Erythroblast (primary cell): ENCODE measurements at regions not wholly inside any gene's neighbourhood (a gene's known extent, or its start where the extent isn't known, plus 50 kb on each side); places are given as distances from the start of the nearest gene placed in this dataset.

ENCODE experiments used
- DNase-seq, 2 experiments: peaks; one replicate each; lab custom pipeline; 2025; lab: John Stamatoyannopoulos, UW
- GATA1 ChIP-seq: IDR thresholded peaks from 2 replicates; pipeline ENCODE4 v1.6.1; 2011; ENCODE audit warnings: low read depth, mild to moderate bottlenecking, control low read depth, low read length, moderate library complexity
- POLR2A ChIP-seq: IDR thresholded peaks from 2 replicates; pipeline ENCODE4 v1.6.1; 2011; ENCODE audit warnings: mild to moderate bottlenecking, low read length

GRCh38 chr16:63223851-63224250 lies 1187.6 kb upstream of the CDH8 start:
- no peak for DNase-seq

GRCh38 chr16:63216696-63217423 lies 1180.6 kb upstream of the CDH8 start:
- no peak for DNase-seq
- TF ChIP-seq GATA1 (no peak), POLR2A (no peak)

More at GRCh38 chr16:63223851-63224250, 1187.6 kb upstream of the CDH8 start:
- TF ChIP-seq POLR2A (no peak), GATA1 (no peak)

- no peak for DNase-seq
- TF ChIP-seq POLR2A = no peak
- no peak for TF ChIP-seq GATA1
Measured at GRCh38 chr16:63201851-63202250, 1165.6 kb upstream of the CDH8 start.

GRCh38 chr16:63200940-63201339 lies 1164.7 kb upstream of the CDH8 start:
- no peak for TF ChIP-seq POLR2A
- TF ChIP-seq GATA1 = no peak
- no peak for DNase-seq

- no peak for DNase-seq
- no peak for TF ChIP-seq GATA1
- no peak for TF ChIP-seq POLR2A
Measured at GRCh38 chr16:63195336-63195735, 1159.1 kb upstream of the CDH8 start.

GRCh38 chr16:63192980-63193379 lies 1156.7 kb upstream of the CDH8 start:
- DNase-seq = no peak
- TF ChIP-seq POLR2A (no peak), GATA1 (no peak)

GRCh38 chr16:63188086-63188771 lies 1152.0 kb upstream of the CDH8 start:
- DNase-seq = no peak
- TF ChIP-seq POLR2A (no peak), GATA1 (no peak)

- TF ChIP-seq GATA1 (no peak), POLR2A (no peak)
- DNase-seq = no peak
Measured at GRCh38 chr16:63187638-63188037, 1151.4 kb upstream of the CDH8 start.

- no peak for DNase-seq
- no peak for TF ChIP-seq POLR2A
- TF ChIP-seq GATA1 = no peak
Measured at GRCh38 chr16:63185235-63185780, 1149.1 kb upstream of the CDH8 start.

- no peak for TF ChIP-seq POLR2A
- no peak for TF ChIP-seq GATA1
- DNase-seq = no peak
Measured at GRCh38 chr16:63183743-63184142, 1147.5 kb upstream of the CDH8 start.

- TF ChIP-seq GATA1 (no peak), POLR2A (no peak)
- DNase-seq = no peak
Measured at GRCh38 chr16:63175313-63175712, 1139.1 kb upstream of the CDH8 start.

GRCh38 chr16:63174801-63175200 lies 1138.6 kb upstream of the CDH8 start:
- TF ChIP-seq GATA1 (no peak), POLR2A (no peak)
- DNase-seq = no peak

- DNase-seq = no peak
- TF ChIP-seq POLR2A (no peak), GATA1 (no peak)
Measured at GRCh38 chr16:63171545-63171944, 1135.3 kb upstream of the CDH8 start.

GRCh38 chr16:63169100-63169499 lies 1132.9 kb upstream of the CDH8 start:
- TF ChIP-seq POLR2A (no peak), GATA1 (no peak)
- DNase-seq = no peak
